Neuronal stem cell (in vitro differentiated cells): ENCODE measurements at regions not wholly inside any gene's neighbourhood (a gene's known extent, or its start where the extent isn't known, plus 50 kb on each side); places are given as distances from the start of the nearest gene placed in this dataset.

ENCODE experiments used
- DNase-seq: peaks from one replicate; pipeline ENCODE4 v3.0.0-alpha.2; 2013; ENCODE audit warnings: low spot score
- H2AFZ ChIP-seq: one replicate; pipeline ENCODE4 v1.6.1; 2013; ENCODE audit warnings: mild to moderate bottlenecking, low read length, inconsistent platforms
- H2AK5ac ChIP-seq: 2 replicates; pipeline ENCODE4 v1.6.1; 2013; ENCODE audit warnings: low read depth, mild to moderate bottlenecking, inconsistent platforms, low read length, moderate library complexity, mixed read lengths
- H2BK120ac ChIP-seq: 2 replicates; pipeline ENCODE4 v1.6.1; 2013; ENCODE audit warnings: low read depth, mild to moderate bottlenecking, inconsistent platforms, low read length, moderate library complexity, mixed read lengths
- H2BK12ac ChIP-seq: one replicate; pipeline ENCODE4 v1.6.1; 2013; ENCODE audit warnings: low read length, inconsistent platforms
- H2BK15ac ChIP-seq: 2 replicates; pipeline ENCODE4 v1.6.1; 2013; ENCODE audit warnings: mild to moderate bottlenecking, low read length, inconsistent platforms, mixed read lengths
- H2BK5ac ChIP-seq: one replicate; pipeline ENCODE4 v1.6.1; 2013; ENCODE audit warnings: inconsistent platforms, mild to moderate bottlenecking, low read length, moderate library complexity
- H3K14ac ChIP-seq: one replicate; pipeline ENCODE4 v1.6.1; 2013; ENCODE audit warnings: low read length, inconsistent platforms
- H3K18ac ChIP-seq: 2 replicates; pipeline ENCODE4 v1.6.1; 2013; ENCODE audit warnings: low read length, inconsistent platforms
- H3K23ac ChIP-seq: 2 replicates; pipeline ENCODE4 v1.6.1; 2013; ENCODE audit warnings: low read depth, mild to moderate bottlenecking, mixed read lengths, low read length, inconsistent platforms; ENCODE audit not compliant: poor library complexity
- H3K27ac ChIP-seq: replicated peaks from 3 replicates; pipeline ENCODE4 v1.5.1; 2013; ENCODE audit warnings: low read length, inconsistent platforms
- H3K27me3 ChIP-seq, 3 experiments: 2 replicates each; pipeline ENCODE4 v1.6.1; 2013; ENCODE audit warnings: low read length in 3 of 3, mild to moderate bottlenecking in 2 of 3, inconsistent platforms in 1 of 3, low read depth in 1 of 3, mixed read lengths in 1 of 3, moderate library complexity in 1 of 3; ENCODE audit not compliant: control insufficient read depth in 3 of 3, insufficient read depth in 3 of 3
- H3K36me3 ChIP-seq, 2 donors: replicated peaks in 1 of 2; 2 replicates each; pipeline ENCODE4 v1.6.1; 2013; ENCODE audit warnings: low read length in 2 of 2; ENCODE audit not compliant: control insufficient read depth in 2 of 2, insufficient read depth in 2 of 2
- H3K4ac ChIP-seq: 2 replicates; pipeline ENCODE4 v1.6.1; 2013; ENCODE audit warnings: inconsistent platforms, mild to moderate bottlenecking, low read length, moderate library complexity
- H3K4me1 ChIP-seq, 2 donors: 1 replicate in 1 of 2; 2 replicates in 1 of 2; pipeline ENCODE4 v1.6.1; 2013; ENCODE audit warnings: low read length in 2 of 2, low read depth in 1 of 2; ENCODE audit not compliant: control insufficient read depth in 2 of 2, insufficient read depth in 1 of 2
- H3K4me2 ChIP-seq: one replicate; pipeline ENCODE4 v1.6.1; 2013; ENCODE audit warnings: mild to moderate bottlenecking, low read length, inconsistent platforms; ENCODE audit not compliant: insufficient read depth, poor library complexity, severe bottlenecking
- H3K4me3 ChIP-seq, 2 donors: 2 replicates each; pipeline ENCODE4 v1.5.1; 2013; ENCODE audit warnings: low read length in 2 of 2, mild to moderate bottlenecking in 2 of 2, inconsistent platforms in 1 of 2, moderate library complexity in 1 of 2
- H3K79me1 ChIP-seq: one replicate; pipeline ENCODE4 v1.6.1; 2013; ENCODE audit warnings: low read depth, mild to moderate bottlenecking, inconsistent platforms, low read length, moderate library complexity
- H3K9ac ChIP-seq: one replicate; pipeline ENCODE4 v1.6.1; 2013; ENCODE audit warnings: mild to moderate bottlenecking, low read depth, low read length, inconsistent platforms; ENCODE audit not compliant: poor library complexity
- H3K9me3 ChIP-seq, 2 donors: replicated peaks in 1 of 2; 2 replicates each; pipeline versions ENCODE3 to v1.6.1; 2013; ENCODE audit warnings: low read length in 2 of 2, mild to moderate bottlenecking in 2 of 2, inconsistent platforms in 1 of 2, low read depth in 1 of 2, mixed read lengths in 1 of 2, moderate library complexity in 1 of 2; ENCODE audit not compliant: control insufficient read depth in 2 of 2, insufficient read depth in 1 of 2
- H4K8ac ChIP-seq: one replicate; pipeline ENCODE4 v1.6.1; 2013; ENCODE audit warnings: low read depth, mild to moderate bottlenecking, inconsistent platforms, low read length, moderate library complexity
- H4K91ac ChIP-seq: one replicate; pipeline ENCODE4 v1.6.1; 2013; ENCODE audit warnings: low read length, low read depth, mild to moderate bottlenecking, inconsistent platforms; ENCODE audit not compliant: poor library complexity
- WGBS, 2 donors: extraction: QIAGEN DNeasy Blood & Tissue Kit; methylation state at CpG; one replicate each; pipeline ENCODE4 v1.1.7; 2013; ENCODE audit warnings: missing lambda C conversion rate in 2 of 2, mixed read lengths in 1 of 2; ENCODE audit not compliant: insufficient read length in 2 of 2, insufficient replicate concordance in 1 of 2; ENCODE audit errors: extremely low coverage in 2 of 2; 5-methylcytosine and 5-hydroxymethylcytosine counted together

DNA sequence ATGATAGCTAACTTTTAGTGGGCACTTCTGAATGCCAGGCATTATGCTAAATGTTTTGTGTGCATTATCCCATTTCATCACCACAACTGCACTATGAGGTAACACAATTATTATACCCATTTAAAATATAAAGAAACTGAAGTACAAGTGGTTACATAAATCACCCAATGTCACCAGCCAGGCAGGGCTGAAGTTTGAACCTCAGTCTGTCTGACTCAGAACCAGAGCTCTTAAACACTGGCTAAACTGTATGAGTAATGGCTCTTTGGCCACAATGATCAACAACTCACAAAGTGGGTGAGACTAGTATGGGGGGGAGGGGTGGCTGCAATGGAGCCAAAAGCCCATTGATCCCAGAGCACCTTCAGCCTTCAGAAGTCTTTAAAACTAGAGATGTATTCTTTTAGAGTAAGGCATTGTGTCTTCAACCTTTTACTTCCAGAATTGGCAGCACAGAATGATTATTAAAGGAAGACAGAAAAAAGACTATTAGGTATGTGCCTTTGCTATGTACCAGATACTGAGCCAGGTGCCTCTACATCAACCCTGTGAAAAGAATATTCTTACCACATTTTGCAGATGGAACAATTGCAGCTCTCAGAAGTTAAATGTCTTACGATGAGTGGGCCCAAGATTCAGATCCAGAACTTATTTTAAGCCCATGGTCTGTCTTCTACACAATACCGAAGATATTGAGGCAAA is 166.9 kb downstream of the UACA start:
- no peak overlapping the region for H2AK5ac ChIP-seq
- H3K4me1 ChIP-seq: no peaks in the 10 kb centered on the region
- H3K27me3 ChIP-seq: no peaks in the 10 kb centered on the region
- no peak overlapping the region for H3K18ac ChIP-seq
- no peak overlapping the region for H2BK5ac ChIP-seq
- H3K36me3 ChIP-seq: no peaks in the 10 kb centered on the region
- no peak for DNase-seq
- no peak overlapping the region for H3K23ac ChIP-seq
- H4K91ac ChIP-seq: no peak overlapping the region
- H4K8ac ChIP-seq: no peak overlapping the region
- no peaks in the 10 kb centered on the region for H3K79me1 ChIP-seq
- H3K4me2 ChIP-seq: no peak overlapping the region
- H3K4ac ChIP-seq: no peak overlapping the region
- no peak overlapping the region for H3K9ac ChIP-seq
- H3K4me3 ChIP-seq: no peak overlapping the region
- no peak overlapping the region for H2BK15ac ChIP-seq
- WGBS, 2 donors: no CpG with 5 or more reads among the region's 2 CpGs
- no peak overlapping the region for H2AFZ ChIP-seq
- H2BK120ac ChIP-seq: no peak overlapping the region
- no peaks in the 10 kb centered on the region for H3K9me3 ChIP-seq
- H3K27ac ChIP-seq: no peak overlapping the region
- no peak overlapping the region for H2BK12ac ChIP-seq
- H3K14ac ChIP-seq: no peak overlapping the region

DNA sequence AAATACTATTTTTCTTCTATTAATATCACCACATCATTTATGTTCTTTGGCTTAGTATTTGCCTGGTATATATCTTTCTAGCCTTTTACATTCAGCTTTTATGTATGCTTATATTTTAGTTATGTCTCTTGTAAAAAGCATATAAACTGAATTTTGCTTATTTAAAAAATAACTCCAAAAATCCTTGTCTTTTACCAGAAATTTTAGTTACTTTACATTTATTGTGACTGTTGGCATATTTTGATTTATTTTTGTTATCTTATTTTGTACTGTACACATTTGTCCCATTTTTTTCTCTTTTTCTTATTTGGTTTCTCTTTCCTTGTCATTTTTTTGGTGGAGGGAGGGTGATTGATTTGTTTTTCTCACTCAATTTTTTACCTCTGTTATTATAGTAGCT is 169.6 kb downstream of the UACA start:
- H3K4me2 ChIP-seq: no peak overlapping the region
- no peak overlapping the region for H2BK120ac ChIP-seq
- no peaks in the 10 kb centered on the region for H3K27me3 ChIP-seq
- H3K14ac ChIP-seq: no peak overlapping the region
- no peak overlapping the region for H3K27ac ChIP-seq
- H3K18ac ChIP-seq: no peak overlapping the region
- no peak overlapping the region for H2BK5ac ChIP-seq
- H3K4me1 ChIP-seq: no peaks in the 10 kb centered on the region
- H2AK5ac ChIP-seq: no peak overlapping the region
- no peak overlapping the region for H2BK12ac ChIP-seq
- H3K4me3 ChIP-seq: no peak overlapping the region
- no peak overlapping the region for H3K4ac ChIP-seq
- no peak overlapping the region for H3K23ac ChIP-seq
- H2BK15ac ChIP-seq: no peak overlapping the region
- H3K9me3 ChIP-seq: no peaks in the 10 kb centered on the region
- H4K91ac ChIP-seq: no peak overlapping the region
- DNase-seq: no peak
- no peaks in the 10 kb centered on the region for H3K79me1 ChIP-seq
- no peak overlapping the region for H4K8ac ChIP-seq
- H3K9ac ChIP-seq: no peak overlapping the region
- no peaks in the 10 kb centered on the region for H3K36me3 ChIP-seq
- no peak overlapping the region for H2AFZ ChIP-seq

DNA sequence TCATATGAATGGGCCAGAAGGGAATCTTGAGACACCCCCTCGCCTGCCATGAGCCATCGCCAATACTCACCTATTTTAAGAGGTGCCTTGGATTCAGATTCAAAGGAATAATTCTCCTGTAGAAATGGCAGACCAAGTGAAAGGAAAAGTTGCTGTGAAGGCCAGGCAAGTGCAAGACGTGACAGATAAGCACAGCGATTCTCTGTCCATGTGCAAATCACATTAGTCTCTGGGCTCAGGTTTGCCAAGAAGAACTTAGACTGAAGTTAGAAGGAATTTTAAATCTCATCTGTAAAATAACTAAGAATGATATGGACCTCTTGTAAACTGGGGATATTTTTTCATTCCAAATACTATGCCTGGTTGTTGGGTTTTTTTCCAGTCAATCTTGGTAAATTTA is 173.6 kb downstream of the UACA start:
- Histone ChIP-seq H3K4me3 (no peak overlapping the region), H2AFZ (no peak overlapping the region), H3K18ac (no peak overlapping the region), H2BK5ac (no peak overlapping the region), H3K4ac (no peak overlapping the region), H2BK12ac (no peak overlapping the region), H4K91ac (no peak overlapping the region), H4K8ac (no peak overlapping the region), H3K27ac (no peak overlapping the region), H3K79me1 (no peaks in the 10 kb centered on the region), H2AK5ac (no peak overlapping the region), H3K4me2 (no peak overlapping the region), H3K4me1 (peaks cover 0 to 3% of the 10 kb centered on the region in 2 donors), H3K9ac (no peak overlapping the region), H3K23ac (no peak overlapping the region), H3K9me3 (no peaks in the 10 kb centered on the region), H3K14ac (no peak overlapping the region), H3K36me3 (no peaks in the 10 kb centered on the region), H3K27me3 (peaks cover 0 to 2% (median 0%) of the 10 kb centered on the region in 3 experiments), H2BK120ac (no peak overlapping the region), H2BK15ac (no peak overlapping the region)
- WGBS, 2 donors: no CpG with 5 or more reads among the region's 4 CpGs
- DNase-seq: no peak

DNA sequence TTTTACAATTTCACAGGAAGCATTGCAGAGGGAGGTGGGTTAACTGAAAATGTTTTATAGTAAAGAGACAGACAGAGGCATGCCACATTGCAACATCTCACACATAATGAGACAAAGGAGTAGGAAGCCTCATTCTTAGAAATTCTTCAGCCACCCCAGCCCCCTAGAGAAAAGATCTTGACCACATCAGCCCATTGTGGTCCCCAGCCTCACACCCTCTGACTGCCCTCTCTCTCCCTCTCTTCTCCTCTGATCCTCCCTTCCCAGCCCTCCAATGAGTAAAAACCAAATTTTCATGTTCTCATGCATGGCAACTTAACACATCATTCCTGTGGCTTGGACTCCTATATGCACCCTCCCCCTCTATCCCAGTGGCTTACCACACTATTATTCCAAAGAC is 174.1 kb downstream of the UACA start:
- no peak for DNase-seq
- no peak overlapping the region for H2BK12ac ChIP-seq

More for the DNA sequence above, 174.1 kb downstream of the UACA start:
- H2BK15ac ChIP-seq: no peak overlapping the region
- no peak overlapping the region for H2BK5ac ChIP-seq
- no peaks in the 10 kb centered on the region for H3K9me3 ChIP-seq
- no peak overlapping the region for H3K4ac ChIP-seq
- no peak overlapping the region for H3K27ac ChIP-seq
- peak overlapping the region; percentile 87 for H3K14ac ChIP-seq
- no peak overlapping the region for H4K91ac ChIP-seq
- no peak overlapping the region for H3K4me2 ChIP-seq
- no peak overlapping the region for H3K18ac ChIP-seq
- H3K9ac ChIP-seq: no peak overlapping the region
- H2AK5ac ChIP-seq: no peak overlapping the region
- H3K36me3 ChIP-seq: no peaks in the 10 kb centered on the region
- H3K4me3 ChIP-seq: no peak overlapping the region
- peaks cover 0 to 7% (median 0%) of the 10 kb centered on the region in 3 experiments for H3K27me3 ChIP-seq
- H3K23ac ChIP-seq: no peak overlapping the region
- no peak overlapping the region for H2BK120ac ChIP-seq
- no peak overlapping the region for H2AFZ ChIP-seq
- H3K79me1 ChIP-seq: no peaks in the 10 kb centered on the region
- peaks cover 0 to 3% of the 10 kb centered on the region in 2 donors for H3K4me1 ChIP-seq
- H4K8ac ChIP-seq: no peak overlapping the region
